Stimulated activated CD4-positive, alpha-beta T cell treated with anti-CD3 and anti-CD28 coated beads, Interleukin-2, amount 100 ng/mL, for 48 hours (primary cell): ENCODE measurements at regions not wholly inside any gene's neighbourhood (a gene's known extent, or its start where the extent isn't known, plus 50 kb on each side); places are given as distances from the start of the nearest gene placed in this dataset.
A peak's percentile ranks its signal among the peaks of the same experiment; 100 is the strongest.

Source experiments
- DNase-seq, 2 donors: peaks; one replicate each; pipeline ENCODE4 v3.0.0-alpha.2; 2020

DNA sequence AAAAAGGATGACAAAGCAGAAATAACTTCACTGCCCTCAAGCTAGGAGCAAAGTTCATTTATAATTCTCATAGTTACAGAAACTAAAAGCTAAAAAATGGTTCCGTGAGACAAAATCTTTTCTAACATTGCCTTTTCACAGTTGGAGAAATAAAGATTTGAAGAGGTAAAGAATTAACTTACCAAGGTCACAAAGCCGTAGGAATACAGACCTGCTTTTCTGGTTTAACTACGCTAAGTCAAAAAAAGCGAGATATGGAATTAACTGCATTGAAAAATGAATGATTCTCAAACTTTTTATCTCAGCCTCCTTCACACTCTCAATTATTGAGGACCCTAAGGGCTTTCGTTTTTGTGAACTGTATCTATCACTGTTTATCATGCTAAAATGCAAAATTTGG is 95.3 kb downstream of the SLC17A6 start:
- DNase-seq, result no peak

DNA sequence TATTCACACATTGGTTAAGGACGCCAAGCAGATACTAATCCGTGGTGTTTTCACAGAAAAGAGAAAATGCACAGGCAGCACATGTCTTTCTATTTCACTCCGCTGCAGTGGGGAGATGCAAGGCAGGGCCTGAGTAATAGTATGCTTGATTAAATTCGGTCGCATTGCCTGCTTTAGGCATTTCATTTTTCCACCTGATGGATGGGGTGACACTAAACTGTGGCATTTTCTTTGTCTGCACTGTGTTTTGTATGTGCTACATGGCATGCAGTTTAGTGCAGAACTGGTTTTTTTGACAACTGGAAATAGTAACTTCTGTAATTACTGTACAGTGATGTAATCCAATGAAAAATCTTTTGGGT is 94.9 kb downstream of the SLC17A6 start:
- no peak for DNase-seq

DNA sequence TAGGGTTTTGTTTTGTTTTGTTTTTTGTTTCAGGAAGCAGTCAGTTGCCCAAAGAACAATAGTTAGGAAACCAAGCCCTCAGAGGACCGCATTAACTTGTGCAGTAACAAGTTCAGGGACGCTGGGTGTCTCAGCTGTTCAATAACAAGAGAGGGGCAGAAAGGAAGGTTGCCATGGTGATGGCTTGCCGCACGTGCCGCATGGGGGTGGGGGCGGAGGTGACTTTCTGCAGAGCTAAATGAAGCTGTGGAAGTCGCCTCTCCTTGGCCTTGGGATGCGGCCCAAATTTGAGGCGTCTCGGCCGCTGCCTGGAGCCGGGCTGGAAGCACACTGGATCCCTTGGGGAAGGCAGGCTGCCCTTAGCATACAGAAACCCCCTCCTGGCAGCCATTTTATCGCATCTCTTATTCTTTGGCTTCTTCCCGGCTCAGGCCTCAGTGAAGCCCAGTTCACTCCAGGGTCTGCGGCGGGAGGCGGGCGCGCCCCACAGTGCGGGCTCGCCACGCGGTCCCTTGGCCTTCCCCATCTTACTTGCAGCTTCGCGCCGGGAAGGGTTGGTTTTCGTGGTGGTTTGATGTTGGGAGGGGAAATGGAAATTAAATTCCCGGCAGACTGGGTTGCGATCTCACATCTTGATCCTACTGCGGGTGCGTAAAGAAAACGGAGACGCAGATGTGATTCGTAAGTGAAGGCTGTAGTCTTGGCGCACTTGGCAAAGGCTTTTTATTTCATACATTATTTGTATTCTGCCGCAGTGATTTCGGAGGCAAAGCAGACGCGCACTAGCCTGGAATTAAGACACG is 94.3 kb downstream of the SLC17A6 start:
- peak in 1 of 2 donors; percentile 2 for DNase-seq

DNA sequence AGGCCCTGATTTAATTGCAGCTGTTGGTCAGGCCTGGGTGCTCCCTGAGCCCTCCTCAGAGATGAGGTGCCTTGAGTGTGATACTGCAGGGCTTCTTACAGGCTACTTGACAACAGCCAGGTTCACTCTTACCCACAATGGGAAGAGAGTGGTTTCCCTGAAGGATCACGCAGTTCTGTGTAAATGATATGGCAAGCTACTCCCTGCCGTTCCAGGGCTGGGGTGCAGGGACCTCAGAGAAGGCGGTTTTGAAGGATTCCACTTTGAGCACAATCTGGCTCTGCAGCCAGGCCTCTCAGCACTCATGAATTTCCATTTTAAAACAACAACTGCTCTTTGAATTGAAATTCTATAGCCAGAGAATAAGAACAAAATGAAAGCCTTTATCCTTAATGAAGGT is 92.9 kb downstream of the SLC17A6 start:
- DNase-seq, result no peak

DNA sequence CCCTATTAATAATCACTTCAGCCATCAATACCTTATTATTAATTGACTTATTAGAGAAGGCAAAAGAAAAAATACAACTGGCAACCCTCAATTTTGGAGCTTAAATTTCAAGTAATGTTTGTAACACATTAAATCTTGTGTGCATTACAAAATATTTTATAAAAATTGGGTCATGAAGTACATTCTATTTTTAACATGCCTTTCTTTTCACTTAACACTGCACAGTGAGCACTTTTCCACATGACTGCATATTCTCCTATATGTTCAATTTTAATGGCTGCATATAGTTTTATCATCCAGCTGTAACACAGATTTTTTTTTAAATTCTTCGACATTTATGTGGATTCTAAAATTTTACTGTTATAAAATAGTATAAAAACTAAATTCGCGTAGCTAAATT is 92.5 kb downstream of the SLC17A6 start:
- DNase-seq, result no peak

DNA sequence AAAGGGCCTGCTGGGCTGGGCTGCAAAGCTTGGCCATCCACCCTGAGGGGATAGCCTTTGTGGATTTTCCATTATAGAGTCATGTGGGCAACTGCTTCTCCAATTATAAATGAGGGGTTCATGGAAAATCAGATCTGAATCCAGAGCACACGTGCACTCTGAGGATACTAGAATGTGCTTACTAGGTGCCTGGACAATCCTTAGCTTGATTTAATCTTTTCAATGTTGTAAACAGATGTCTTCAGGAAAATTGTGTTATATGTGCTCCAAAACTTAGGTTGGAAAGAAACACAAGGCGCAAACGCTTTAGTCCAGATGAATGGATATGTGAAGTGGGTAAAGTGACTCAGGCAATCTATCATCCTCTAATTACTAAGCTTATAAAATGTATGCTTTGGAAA is 92.0 kb downstream of the SLC17A6 start:
- DNase-seq, result no peak
